Spinal cord (tissue), 9 donors: ENCODE measurements at regions not wholly inside any gene's neighbourhood (a gene's known extent, or its start where the extent isn't known, plus 50 kb on each side); places are given as distances from the start of the nearest gene placed in this dataset.
A peak's percentile ranks its signal among the peaks of the same experiment; 100 is the strongest.

ENCODE experiments used
- DNase-seq, 6 donors: peaks; one replicate each; pipeline versions ENCODE4 v3.0.0 to v3.0.0-alpha.2; 2013 to 2015; ENCODE audit warnings: low spot score in 6 of 6, low read depth in 4 of 6
- H3K27ac ChIP-seq: one replicate; pipeline ENCODE4 v1.5.1; 2013; ENCODE audit warnings: low read depth, low read length, control low read depth
- H3K27me3 ChIP-seq: one replicate; pipeline ENCODE4 v1.6.1; 2013; ENCODE audit warnings: low read length; ENCODE audit not compliant: control insufficient read depth, insufficient read depth
- H3K36me3 ChIP-seq: one replicate; pipeline ENCODE4 v1.6.1; 2013; ENCODE audit warnings: low read length; ENCODE audit not compliant: control insufficient read depth, insufficient read depth
- H3K4me1 ChIP-seq: one replicate; pipeline ENCODE4 v1.6.1; 2013; ENCODE audit warnings: low read length; ENCODE audit not compliant: control insufficient read depth, insufficient read depth
- H3K4me3 ChIP-seq: one replicate; pipeline ENCODE4 v1.5.1; 2013; ENCODE audit warnings: low read depth, low read length, control low read depth
- H3K9me3 ChIP-seq: one replicate; pipeline ENCODE4 v1.6.1; 2013; ENCODE audit warnings: low read length; ENCODE audit not compliant: control insufficient read depth, insufficient read depth
- WGBS: methylation state at CpG from one replicate; pipeline ENCODE4 v1.1.5; 2013; ENCODE audit warnings: missing lambda C conversion rate; ENCODE audit not compliant: insufficient coverage; 5-methylcytosine and 5-hydroxymethylcytosine counted together
- donor health status: healthy.

DNA sequence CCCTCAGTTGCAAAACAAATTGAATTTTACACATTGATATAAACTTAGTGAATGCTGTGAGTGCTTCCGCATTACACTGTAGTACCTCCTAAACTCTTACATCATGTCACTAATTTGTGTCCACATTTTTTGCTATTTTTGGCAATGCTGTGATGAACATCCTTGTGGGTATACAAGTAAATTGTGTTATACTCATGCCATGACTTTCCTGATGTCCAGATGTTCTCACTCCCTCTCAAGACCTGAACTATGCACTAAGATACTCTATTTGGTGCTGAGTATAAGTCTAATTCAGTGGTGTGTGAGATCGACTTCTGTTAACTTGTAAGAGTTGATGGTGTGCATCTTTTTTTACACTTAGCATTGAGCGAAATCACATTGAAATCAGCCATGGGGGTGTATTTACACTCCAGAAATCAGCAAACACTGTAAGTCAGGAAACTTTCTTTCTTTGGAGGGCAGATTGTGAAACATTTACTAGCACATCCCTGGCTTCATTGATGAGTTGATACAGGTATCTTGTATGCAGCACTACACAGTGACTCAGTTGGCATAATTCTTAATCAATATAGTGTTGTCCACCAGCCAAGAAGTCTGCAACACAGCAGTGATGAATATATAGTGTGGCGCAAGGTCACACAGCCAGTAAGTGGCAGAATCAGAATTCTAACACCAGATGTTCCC, 228.1 kb upstream of the RORA start:
- Histone ChIP-seq H3K4me3 (no peak overlapping the region), H3K27ac (no peak overlapping the region), H3K4me1 (no peaks in the 10 kb centered on the region), H3K36me3 (no peaks in the 10 kb centered on the region), H3K27me3 (no peaks in the 10 kb centered on the region), H3K9me3 (no peaks in the 10 kb centered on the region)
- WGBS = no CpG with 5 or more reads among the region's 4 CpGs
- no peak for DNase-seq

DNA sequence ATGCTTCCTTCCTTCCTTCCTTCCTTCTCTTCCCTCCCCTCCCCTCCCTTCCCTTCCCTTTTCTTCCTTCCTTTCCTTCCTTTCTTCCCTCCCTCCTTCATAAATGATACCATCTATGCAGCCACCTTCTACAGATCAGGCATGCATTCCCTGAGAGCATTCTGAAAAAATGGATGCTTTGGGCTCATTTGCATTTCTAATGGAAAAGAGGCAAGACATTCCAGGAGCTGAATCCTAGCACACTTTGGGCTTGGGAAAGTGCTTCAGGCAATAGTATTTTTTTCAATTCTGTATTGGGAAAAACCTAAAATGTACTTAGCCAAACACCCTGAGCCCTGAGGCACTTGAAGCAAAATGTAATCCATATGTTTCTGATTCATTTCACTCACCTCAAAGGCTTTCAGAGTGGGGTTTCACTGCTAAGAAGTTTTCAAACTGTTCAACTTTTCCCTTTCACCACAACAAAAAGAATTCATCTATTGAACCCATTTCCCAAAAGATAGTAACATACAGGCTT, 220.1 kb upstream of the RORA start:
- no peak overlapping the region for H3K4me3 ChIP-seq
- no peaks in the 10 kb centered on the region for H3K9me3 ChIP-seq
- DNase-seq = no peak
- H3K4me1 ChIP-seq = no peaks in the 10 kb centered on the region
- no peaks in the 10 kb centered on the region for H3K36me3 ChIP-seq
- no peak overlapping the region for H3K27ac ChIP-seq
- no peaks in the 10 kb centered on the region for H3K27me3 ChIP-seq

DNA sequence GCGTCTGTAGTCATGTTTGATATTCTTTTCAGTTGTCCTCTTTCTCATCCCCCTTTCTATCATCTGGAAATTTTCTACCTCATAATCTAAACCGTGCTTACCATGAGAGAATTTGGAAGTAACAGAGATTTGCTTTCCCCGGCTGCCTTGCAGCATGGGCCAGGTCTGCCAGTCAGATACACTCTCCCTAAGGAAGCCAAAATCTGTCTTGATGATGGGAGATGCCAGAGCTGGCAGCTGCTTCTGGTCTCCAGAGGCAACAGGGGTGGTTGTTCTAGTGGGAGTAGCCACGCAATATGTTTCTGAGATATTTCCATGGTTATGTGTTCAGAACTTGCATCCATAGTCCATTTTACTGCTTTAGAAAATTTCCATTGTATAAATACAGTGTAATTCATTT, 218.9 kb upstream of the RORA start:
- DNase-seq = peak in 1 of 6 donors; percentile 14
- no peak overlapping the region for H3K4me3 ChIP-seq
- no peak overlapping the region for H3K27ac ChIP-seq
- no peaks in the 10 kb centered on the region for H3K4me1 ChIP-seq
- H3K9me3 ChIP-seq = no peaks in the 10 kb centered on the region
- H3K27me3 ChIP-seq = no peaks in the 10 kb centered on the region
- no CpG with 5 or more reads among the region's 4 CpGs for WGBS
- no peaks in the 10 kb centered on the region for H3K36me3 ChIP-seq

DNA sequence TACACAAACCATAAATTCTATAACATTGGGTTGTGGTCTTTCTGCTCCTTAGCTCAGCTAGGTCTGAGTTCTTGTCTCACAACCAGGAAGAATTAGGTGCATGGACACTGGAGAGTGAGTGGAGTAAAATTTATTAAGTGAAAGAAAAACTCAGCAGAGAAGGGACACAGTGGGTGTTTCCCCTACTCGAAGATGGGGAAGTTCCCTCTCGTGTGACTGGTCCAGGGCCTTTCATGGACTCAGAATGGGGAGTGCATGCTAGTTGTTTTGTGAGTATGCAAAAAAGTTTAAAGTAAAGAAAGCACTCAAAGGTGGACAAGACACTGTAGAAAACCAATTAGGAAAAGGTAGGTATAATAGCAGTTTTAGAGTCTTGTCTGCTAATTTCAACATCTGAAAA, 215.5 kb upstream of the RORA start:
- WGBS = 82% methylated on average over 2 of the region's 2 CpGs
- H3K36me3 ChIP-seq = no peaks in the 10 kb centered on the region

DNA sequence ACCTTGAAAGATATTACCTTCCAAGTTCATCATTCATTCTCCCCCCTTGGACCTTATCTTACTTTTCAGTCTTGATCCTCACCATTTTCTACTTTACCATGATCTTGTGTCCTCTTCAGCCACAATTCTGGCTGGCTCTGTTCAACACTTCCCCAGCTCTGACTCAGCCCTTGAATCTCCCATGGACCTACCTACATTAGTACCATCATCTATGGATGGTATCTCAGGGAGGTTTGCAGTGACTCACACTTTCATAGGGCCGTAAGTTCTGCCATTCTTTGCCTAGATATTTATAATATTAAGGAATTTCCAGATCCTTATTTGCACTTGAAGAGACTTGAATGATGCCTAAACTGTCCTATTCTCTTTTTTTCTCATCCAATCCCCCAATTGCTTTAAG, 213.7 kb upstream of the RORA start:
- Histone ChIP-seq H3K27ac (no peak overlapping the region), H3K4me3 (no peak overlapping the region), H3K9me3 (no peaks in the 10 kb centered on the region), H3K4me1 (no peaks in the 10 kb centered on the region), H3K36me3 (no peaks in the 10 kb centered on the region), H3K27me3 (no peaks in the 10 kb centered on the region)
- no CpG with 5 or more reads among the region's 1 CpG for WGBS
- no peak for DNase-seq

More for the DNA sequence above, 215.5 kb upstream of the RORA start:
- Histone ChIP-seq H3K4me1 (no peaks in the 10 kb centered on the region), H3K27ac (no peak overlapping the region), H3K27me3 (no peaks in the 10 kb centered on the region), H3K4me3 (no peak overlapping the region), H3K9me3 (no peaks in the 10 kb centered on the region)
- no peak for DNase-seq

DNA sequence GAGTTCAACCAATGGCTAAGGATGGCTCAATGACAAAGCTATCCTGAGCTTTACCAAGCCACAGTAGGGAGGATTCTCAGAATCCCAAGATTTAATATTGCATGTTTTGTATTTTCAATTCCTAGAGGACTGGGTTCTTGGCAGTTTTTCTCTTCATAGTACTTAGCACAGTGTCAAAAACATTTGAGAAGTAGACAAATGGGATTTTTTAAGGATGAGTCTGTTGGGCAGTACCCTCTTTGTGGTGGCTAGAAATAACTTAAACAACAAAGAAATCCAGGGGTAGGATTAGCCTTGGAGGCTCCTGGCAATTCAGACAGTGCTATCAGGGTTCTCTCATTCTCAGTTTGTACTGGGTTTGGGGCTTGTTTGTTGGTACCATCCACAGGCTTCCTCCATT, 212.8 kb upstream of the RORA start:
- no peak overlapping the region for H3K27ac ChIP-seq
- no peak overlapping the region for H3K4me3 ChIP-seq
- no peaks in the 10 kb centered on the region for H3K36me3 ChIP-seq
- no peaks in the 10 kb centered on the region for H3K4me1 ChIP-seq
- DNase-seq = no peak
- no peaks in the 10 kb centered on the region for H3K27me3 ChIP-seq
- no peaks in the 10 kb centered on the region for H3K9me3 ChIP-seq

DNA sequence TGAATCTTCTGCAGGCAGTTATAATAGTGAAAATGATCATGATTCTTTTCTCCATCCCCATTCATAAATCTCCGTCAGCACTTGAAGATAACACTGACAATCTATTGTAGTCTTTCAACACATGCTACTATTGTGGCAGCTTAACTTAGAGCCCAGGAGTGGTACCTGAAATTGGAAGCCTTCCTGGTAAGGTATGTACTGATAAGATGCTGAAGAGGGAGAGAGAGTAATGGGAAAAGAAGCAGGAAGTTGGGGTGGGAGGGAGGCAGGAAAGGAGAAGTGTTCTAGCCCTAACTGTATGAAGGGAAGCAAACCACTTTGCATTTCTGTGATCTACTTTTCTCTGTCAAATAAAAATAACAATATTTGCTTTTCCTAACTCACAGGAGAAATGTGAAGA, 197.4 kb upstream of the RORA start:
- H3K27me3 ChIP-seq = no peaks in the 10 kb centered on the region
- no peak overlapping the region for H3K4me3 ChIP-seq
- no peaks in the 10 kb centered on the region for H3K36me3 ChIP-seq
- H3K4me1 ChIP-seq = no peaks in the 10 kb centered on the region
- H3K27ac ChIP-seq = no peak overlapping the region
- DNase-seq = peak in 1 of 6 donors; percentile 11
- no peaks in the 10 kb centered on the region for H3K9me3 ChIP-seq
- WGBS = no CpG with 5 or more reads among the region's 1 CpG

DNA sequence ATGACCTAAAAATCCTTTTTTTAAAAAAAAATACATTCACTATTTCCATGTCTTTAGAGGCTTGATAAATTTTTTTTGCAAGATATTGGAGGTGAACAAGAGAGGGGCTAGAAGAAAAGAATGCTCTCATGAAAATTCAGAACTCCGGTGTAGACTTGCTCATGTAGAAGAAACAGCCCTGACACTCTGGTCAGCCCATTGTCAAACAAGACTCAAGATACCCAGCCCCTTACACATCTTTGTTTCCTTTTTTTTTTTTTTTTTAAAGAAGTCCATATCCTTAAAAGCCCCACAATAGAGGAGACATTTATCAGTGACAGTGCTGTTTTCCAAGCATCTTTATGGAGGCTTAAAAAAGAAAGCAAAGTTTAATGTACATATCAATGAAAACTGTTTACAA, 196.8 kb upstream of the RORA start:
- no peaks in the 10 kb centered on the region for H3K4me1 ChIP-seq
- H3K9me3 ChIP-seq = no peaks in the 10 kb centered on the region
- no peak overlapping the region for H3K27ac ChIP-seq
- no peak overlapping the region for H3K4me3 ChIP-seq
- no peaks in the 10 kb centered on the region for H3K36me3 ChIP-seq
- H3K27me3 ChIP-seq = no peaks in the 10 kb centered on the region
- WGBS = no CpG with 5 or more reads among the region's 1 CpG
- no peak for DNase-seq

DNA sequence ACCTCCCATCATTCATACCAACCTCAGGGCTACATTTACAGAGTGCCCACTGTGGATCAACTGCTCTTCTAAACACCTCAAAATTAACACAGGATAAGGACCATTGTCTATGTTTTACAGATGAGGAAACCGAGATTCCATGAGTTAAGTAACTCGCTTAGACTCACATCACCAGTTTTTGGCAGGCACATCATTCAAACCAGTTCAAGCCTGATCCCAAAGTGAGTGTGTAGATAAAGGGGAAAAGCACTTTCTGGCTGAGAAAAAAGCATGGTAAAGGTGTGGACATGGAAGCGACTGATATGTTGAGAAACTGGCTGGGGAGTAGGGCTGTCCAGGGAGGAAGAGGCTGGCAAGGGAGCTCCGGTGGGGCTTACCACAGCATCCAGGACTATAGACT, 193.7 kb upstream of the RORA start:
- 83% methylated on average over 1 of the region's 4 CpGs for WGBS
- Histone ChIP-seq H3K4me1 (no peaks in the 10 kb centered on the region), H3K9me3 (no peaks in the 10 kb centered on the region), H3K27me3 (no peaks in the 10 kb centered on the region), H3K4me3 (no peak overlapping the region), H3K27ac (no peak overlapping the region), H3K36me3 (no peaks in the 10 kb centered on the region)
- no peak for DNase-seq

DNA sequence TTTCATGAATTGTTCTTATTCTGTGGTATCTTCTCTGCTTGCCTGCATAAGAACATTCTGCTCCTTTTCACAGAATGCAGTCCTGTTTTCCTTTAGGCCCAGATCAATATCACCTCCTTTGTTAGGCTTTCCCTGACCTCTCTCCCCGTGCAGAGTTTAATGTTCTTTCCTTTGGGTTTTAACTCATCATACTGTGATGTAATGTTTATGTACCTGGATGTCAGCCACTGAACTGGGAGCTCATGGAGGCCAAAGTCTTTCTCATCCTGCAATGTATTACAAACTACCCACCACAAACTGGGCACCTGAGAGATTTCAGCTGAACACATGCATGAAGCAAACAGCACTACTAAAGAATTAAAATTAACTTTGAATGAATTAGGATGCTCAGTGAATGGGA, 192.8 kb upstream of the RORA start:
- Histone ChIP-seq H3K9me3 (no peaks in the 10 kb centered on the region), H3K27ac (no peak overlapping the region), H3K27me3 (no peaks in the 10 kb centered on the region), H3K36me3 (no peaks in the 10 kb centered on the region), H3K4me1 (no peaks in the 10 kb centered on the region), H3K4me3 (no peak overlapping the region)
- no peak for DNase-seq
- WGBS = no CpG with 5 or more reads among the region's 1 CpG
